ENCODE measurements at regions not wholly inside any gene's neighbourhood (a gene's known extent, or its start where the extent isn't known, plus 50 kb on each side); places are given as distances from the start of the nearest gene placed in this dataset.
"Not testable (repeated sequence)": the region's sequence is repeated elsewhere in the genome, so short reads cannot be mapped to it uniquely, and the experiment has no call there.

DNA sequence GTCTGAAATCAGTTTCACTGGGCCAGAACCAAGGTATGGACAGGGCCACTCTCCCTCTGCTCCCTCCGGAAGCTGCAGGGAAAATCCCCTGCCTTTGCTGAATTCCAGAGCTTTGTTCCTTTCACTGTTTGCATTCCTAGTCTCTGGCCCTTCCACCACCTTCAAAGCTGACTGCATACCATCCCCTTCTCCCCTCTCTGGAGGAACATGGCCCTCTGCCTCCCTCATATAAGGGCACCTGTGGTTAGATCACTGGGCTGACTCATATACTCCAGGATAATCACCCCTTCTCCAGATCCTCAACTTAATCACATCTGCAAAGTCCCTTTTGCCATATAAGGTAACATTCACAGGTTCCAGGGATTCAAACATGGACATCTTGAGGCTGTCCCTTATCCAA, 236.8 kb upstream of the NBPF12 start:
- not testable (repeated sequence) for TF ChIP-seq POLR2A (IDR thresholded peaks at IDR 0.05; ENCODE audit: extremely low read depth, insufficient read length)
- TF ChIP-seq, protein P1, sequence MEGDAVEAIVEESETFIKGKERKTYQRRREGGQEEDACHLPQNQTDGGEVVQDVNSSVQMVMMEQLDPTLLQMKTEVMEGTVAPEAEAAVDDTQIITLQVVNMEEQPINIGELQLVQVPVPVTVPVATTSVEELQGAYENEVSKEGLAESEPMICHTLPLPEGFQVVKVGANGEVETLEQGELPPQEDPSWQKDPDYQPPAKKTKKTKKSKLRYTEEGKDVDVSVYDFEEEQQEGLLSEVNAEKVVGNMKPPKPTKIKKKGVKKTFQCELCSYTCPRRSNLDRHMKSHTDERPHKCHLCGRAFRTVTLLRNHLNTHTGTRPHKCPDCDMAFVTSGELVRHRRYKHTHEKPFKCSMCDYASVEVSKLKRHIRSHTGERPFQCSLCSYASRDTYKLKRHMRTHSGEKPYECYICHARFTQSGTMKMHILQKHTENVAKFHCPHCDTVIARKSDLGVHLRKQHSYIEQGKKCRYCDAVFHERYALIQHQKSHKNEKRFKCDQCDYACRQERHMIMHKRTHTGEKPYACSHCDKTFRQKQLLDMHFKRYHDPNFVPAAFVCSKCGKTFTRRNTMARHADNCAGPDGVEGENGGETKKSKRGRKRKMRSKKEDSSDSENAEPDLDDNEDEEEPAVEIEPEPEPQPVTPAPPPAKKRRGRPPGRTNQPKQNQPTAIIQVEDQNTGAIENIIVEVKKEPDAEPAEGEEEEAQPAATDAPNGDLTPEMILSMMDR (IDR thresholded peaks at IDR 0.05; ENCODE audit: low read depth, low read length): not testable (repeated sequence)
- TF ChIP-seq, protein P2, sequence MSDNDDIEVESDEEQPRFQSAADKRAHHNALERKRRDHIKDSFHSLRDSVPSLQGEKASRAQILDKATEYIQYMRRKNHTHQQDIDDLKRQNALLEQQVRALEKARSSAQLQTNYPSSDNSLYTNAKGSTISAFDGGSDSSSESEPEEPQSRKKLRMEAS (IDR thresholded peaks at IDR 0.05; ENCODE audit: low read depth, low read length): not testable (repeated sequence)
